Islet of Langerhans (tissue), 1 donor: ENCODE measurements at regions not wholly inside any gene's neighbourhood (a gene's known extent, or its start where the extent isn't known, plus 50 kb on each side); places are given as distances from the start of the nearest gene placed in this dataset.
"Not testable (repeated sequence)": the region's sequence is repeated elsewhere in the genome, so short reads cannot be mapped to it uniquely, and the experiment has no call there.

Source experiments
- FAIRE-seq: peaks from one replicate; lab custom pipeline; 2011; peaks lifted over from hg19 to GRCh38; lab: Jason Lieb, UNC

DNA sequence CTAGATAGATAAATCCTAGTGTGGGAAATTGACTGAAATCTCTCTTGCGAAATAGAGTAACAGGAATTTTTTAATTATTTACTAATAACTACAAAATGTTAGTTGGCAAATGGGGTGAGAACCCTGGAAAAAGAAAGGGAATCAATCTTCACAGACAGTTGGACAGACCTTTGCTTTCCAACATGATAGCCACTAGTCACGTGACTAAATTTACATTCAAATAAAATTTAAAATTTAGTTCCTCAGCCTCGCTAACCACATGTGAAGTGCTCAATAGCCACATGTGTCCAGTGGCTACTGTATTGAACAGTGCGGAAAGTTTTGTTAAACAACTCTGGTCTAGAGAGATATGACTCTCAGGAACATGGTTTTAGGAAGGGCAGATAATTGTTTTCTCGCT lies 289.9 kb upstream of the RASA1 start:
- FAIRE-seq, result no peak

DNA sequence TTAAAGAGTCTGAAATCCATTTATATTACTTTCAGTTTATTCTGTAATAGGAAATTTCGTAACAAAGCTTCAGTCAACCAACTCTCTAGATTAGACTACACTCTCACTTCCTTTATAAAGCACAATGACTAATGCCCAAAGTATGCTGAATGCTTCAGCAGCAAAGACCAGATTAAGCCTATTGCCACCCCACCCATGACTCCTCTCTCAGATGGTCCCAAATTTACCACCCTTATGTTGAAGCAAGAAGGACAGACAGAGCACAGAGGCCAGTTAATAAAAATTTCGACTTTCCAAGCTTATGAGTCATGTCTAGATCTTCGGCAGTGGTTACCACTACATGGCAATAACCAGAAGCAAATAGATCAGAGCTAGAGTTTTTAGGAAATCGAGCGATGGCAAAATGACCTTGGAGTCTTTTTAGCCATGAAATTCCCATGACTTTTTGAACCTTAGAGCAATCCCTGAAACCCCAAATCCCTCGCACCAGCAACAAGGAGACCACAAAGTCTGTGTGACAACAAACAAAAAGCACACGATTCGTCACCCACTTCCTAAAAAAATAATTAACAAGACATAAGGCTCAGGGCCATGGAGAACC lies 287.8 kb upstream of the RASA1 start:
- no peak for FAIRE-seq

DNA sequence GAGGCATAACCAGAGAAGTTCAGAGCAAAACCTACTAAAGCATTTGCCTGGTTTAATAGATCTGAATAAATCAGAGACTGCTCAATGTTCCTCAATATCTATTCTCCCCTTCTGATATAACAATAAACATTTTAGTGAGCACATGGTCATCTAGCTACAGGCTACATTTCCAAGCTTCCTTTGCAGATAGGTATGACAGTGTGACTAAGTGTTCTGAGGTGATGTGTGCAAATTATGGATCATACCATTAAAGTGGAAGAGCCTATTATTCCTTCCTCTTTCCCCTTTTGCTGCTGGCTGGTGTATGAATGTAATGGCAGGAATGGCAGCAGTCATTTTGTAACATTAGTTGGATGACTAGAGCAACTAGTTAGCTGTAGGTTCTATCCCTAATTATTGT lies 285.8 kb upstream of the RASA1 start:
- FAIRE-seq, result no peak

DNA sequence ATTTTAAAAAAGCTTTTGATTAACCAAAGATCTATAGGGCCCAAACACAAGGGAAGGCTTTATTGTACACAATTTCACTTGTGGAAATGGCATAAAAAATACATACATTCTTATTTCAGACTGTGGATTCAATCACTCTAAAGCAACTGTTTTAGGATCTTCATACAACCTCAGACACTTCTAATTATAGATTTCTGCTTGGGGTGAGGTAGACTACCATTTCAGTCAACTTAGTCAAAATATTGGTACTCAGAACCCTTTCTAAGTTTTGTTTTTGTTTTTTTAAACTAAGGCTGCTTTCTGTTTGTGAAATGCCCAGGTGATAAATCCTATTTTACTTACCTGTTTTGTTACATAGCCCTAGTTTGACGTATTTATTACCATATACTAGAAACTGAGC lies 284.5 kb upstream of the RASA1 start:
- FAIRE-seq, result no peak

DNA sequence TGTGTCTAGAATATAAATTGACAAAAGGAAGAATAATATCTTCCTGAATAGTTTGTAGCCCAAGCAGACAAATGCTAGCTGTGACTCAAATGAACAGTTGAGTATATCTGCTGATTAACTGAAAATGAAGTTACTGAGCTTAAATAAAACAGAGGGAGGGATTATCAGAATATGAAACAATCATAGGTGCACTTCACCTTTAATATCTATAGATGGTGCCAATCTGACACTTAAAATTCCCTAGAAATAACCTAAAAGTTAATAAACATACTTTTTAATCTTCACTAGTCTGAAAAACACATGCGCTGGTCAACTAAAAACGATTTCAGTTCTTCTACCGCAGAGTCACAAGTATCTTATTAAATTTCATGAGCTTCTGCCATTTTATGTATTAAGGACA lies 280.8 kb upstream of the RASA1 start:
- no peak for FAIRE-seq

DNA sequence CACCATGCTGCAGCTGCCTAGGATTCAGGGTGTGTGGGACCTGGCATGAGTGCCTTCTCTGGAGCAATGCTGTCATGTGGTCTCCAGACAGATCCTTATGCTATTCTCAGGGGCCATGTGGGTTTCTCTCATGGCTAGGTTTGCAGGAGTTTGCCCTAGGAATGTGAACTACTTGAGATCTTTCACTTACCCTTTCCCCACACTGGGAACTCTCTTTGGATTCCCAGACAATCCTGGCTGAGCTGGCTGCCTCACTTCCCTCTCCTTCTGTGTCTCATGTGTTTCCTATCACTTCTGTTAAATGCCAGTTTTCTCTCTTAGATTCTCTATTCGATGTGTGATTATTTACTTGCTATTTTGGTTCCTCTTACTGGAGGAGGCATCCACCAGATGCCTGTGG lies 270.2 kb upstream of the RASA1 start:
- FAIRE-seq, result no peak

DNA sequence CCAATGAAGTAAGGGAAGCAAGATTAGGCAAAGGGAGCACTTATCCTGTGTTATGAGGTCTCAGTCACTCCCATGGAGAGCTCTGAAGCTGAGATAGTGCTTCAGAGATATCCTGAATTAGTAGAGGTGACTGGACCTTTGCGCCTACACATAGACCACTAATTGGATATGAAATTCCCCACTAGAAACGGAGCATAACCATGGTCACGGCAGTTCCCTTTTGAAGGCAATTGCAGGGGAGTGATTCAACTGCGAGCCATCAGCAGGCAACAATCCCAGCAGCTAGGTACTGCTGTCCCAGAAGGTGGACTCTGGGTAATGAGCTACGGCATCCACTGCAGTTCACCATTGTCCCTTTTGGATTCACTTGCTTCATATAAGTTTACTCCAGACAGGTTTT lies 267.7 kb upstream of the RASA1 start:
- no peak for FAIRE-seq

DNA sequence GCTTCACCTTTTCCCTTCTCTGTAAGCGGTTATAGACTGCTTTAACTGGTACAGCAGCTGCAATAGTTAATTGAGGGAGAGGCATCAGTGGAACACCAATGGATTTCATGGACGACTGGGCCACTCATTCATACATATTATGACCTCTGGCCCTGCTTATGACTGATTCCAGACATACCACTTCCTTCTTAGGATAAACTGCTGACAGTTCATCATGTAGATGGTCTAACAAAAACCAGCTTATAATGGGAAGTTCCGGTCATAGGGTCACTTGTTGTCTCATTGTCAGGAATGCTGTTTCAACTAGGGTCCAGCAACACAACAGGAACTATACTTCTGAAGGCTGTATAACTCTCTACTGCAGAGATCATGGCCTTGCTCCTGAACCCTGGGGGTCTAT lies 265.2 kb upstream of the RASA1 start:
- no peak for FAIRE-seq

DNA sequence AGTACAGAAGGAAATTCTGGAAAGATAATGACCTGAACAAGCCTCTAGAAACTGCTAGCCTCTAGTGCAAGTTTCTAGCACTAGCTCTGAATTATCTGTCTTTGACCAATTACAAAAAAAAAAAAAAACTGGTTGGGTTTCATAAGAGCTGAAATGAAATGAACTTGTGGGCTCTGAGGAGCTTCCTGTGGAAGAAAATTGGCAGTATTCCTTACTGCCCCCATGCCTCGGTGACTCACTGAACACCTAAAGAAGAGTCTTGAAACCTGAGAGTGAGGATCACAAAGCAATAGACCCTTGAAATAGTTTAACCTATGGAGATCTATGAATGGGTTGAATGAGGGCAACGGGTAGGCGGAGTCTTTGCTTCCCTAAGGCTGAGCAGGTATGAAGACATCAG lies 263.6 kb upstream of the RASA1 start:
- FAIRE-seq, result no peak

DNA sequence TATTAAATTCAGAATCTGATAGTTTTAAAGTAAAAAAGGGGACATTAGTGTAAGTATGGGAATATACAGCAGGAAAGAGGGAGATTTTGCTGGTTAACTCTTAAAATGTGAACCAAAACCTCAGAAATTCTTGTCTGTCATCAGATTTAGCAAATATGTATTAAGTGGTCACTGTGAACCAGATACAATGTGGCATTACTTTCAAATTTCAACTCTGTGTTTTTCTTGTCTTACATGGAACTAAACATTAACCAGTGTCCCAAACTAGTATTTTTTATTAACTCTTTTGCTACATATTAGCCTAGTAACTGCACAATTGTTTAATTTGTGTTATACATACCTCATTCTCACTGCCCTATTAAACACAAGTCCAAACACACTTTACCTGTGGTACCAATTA lies 259.9 kb upstream of the RASA1 start:
- FAIRE-seq, result no peak

DNA sequence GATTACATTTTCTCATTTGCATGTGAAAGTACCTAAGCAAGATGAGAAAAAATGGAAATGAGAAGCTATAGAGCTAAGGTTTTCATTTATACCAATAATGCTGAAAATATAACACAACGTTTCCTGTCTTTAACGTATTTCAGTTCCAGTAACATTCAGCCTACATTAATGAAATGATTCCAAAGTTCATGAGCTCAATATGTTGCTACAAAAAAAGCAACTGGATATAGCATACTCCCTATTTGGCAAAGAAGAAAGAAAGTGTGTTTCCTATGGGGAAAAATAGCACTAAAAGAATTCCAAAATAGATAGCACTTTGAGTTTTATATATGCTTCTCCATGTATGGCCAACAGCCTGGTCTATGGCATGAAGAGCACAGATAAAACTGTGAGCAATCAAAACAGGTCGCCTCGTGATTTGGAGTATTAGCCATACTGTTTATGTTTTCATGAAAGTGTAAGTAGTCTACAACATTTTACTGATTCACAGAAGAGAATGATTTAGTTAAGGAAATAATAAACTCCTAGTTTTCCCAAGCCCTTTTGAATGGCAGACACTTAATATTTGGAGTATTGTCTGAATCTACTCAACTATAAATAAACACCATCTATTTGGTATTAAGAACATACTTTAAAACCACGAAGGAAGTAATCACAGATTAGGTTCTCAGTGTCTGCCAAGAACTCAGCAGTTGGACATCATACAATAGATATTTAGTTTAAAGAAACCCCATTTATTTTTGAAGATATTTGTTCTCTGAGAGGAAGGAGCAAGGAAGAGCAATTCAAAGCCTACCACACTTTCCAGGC lies 258.7 kb upstream of the RASA1 start:
- no peak for FAIRE-seq

DNA sequence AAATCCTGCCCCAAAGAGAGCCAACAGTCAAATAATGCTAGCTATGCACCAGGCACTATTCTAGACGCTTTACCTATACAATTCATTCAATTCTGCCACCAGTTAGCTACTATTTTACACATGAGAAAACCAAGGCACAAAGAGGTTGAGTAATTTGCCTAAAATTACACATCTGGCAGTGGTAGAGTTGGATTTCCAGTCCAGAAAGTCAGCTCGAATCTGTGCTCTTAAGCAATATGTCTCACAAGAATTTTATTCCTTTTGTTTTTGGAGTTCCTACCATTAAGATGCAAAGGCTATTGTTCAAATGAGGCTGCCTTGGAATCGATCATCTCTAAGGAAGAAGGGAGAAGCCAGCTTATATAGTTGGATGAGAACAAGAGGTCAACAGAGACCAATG lies 256.9 kb upstream of the RASA1 start:
- FAIRE-seq, result no peak

DNA sequence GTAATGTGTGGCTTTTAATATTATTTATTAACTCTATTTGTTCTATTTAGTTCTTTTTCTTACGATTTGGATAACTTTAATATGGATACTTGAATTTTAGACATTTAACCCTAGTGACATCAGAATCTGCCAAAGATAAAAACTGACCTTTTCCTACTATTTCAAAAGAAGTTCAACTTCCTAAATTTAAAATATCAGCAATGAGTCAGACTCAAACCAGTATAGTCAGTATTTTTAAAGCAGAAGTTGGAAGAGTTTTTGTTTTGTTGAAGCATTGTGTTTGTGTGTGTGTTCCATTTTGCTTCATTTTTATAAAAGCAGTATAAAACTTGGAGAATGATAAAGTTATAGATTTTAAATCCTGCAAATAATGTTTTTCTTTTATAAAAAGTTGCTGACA lies 251.8 kb upstream of the RASA1 start:
- no peak for FAIRE-seq

DNA sequence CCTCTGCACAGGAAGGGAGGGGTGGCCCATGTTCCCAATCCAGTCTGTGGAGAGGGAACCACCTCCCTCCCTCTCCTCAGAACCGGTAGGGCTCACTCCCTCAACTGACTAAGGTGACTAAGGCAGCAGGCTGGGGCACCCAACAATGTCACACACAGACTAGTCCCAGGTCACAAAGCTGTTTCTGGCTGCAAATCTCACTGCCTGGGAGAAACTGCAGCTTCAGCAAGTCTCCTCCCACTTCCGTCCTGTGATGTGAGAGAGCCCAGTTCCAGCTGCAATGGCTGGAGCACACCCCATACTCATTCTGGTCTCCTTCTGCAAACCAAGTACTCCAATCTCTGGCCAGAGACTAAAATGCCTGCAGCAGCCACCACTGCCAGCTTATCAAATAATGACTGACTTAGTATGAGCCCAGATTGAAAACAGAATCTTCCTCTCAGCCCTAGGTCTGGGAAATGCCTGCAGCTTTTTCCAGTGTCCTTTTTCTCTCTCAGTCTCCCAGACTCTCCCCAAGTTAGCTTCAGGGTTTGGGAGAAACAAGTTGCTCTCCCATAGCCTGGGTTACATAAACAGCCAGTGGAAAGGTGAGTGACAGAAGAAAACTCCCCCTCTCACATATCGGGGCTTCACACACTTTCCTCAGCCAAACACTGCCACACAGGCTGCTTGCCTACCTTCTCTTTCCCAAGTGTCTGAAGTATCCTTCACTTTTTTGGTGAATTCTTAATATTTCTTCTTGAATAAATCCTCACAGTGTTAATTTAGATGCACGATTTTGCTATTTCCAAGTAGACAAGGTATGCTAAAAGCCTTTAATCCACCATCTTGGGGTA lies 247.4 kb upstream of the RASA1 start:
- FAIRE-seq, result no peak

DNA sequence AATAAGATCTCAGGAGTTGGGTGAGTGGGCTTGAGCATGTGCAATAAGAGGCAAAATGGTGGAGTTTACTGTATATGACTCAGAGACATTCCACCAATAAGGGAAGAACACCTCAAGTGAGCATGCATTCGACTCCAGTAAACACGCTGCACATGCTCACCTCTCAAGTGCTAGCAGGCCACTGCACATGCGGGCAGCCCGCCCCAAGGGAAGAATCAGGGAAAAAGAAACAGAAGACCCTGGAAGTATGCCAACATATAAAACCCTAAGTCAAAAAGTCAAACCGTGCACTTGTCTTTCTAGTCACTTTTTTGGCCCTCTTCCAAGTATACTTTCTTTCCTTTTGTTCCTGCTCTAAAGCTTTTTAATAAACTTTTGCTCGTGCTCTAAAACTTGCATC lies 245.3 kb upstream of the RASA1 start:
- FAIRE-seq, result no peak

DNA sequence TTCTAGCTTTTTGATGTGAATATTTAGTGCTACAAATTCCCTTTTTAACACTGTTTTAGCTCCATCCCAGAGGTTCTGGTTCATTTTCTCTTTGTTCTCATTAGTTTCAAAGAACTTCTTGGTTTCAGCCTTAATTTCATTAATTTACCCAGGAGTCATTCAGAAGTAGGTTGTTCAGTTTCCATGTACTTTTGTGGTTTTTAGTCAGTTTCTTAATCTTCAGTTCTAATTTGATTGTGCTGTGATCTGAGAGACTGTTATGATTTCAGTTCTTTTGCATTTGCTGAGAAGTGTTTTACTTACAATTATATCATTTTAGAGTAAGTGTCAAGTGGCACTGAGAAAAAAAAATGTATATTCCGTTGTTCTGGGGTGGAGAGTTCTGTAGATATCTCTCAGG lies 240.1 kb upstream of the RASA1 start:
- FAIRE-seq, result no peak

DNA sequence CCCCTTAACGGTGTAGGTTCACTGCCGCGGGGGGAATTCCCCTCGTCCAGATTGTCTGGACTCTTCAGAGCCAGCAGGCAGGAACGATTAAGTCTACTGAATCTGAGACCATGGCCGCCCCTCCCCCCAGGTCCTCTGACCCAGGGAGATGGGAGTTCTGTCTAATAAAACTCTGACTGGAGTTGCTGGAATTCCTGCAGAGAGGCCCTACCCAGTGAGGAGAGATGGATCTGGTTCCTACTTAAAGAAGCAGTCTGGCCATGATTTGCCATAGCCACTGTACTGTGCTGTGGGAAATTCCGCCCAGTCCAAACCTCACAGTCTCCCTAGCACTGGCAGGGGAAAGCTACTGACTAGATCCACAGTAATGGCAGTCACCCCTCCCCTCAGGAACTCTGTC lies 237.7 kb upstream of the RASA1 start:
- no peak for FAIRE-seq

DNA sequence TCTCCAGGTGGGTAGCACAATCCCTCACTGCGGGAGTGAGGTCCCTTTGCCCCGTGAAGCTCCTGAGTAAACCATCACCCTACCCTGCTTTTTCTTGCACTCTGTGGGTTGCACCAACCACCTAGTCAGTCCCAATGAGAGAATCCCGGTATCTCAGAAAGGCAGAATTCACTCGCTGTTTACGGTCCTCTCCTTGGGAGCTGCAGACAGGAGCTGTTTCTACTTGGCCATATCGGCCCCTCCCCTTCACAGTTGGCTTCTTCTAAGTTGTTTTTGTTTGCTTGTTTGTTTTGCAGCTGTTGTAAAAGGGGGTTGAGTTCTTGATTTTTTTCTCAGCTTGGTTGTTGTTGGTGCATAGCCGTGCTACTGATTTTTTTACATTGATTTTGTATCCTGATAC lies 237.0 kb upstream of the RASA1 start:
- FAIRE-seq, result no peak

DNA sequence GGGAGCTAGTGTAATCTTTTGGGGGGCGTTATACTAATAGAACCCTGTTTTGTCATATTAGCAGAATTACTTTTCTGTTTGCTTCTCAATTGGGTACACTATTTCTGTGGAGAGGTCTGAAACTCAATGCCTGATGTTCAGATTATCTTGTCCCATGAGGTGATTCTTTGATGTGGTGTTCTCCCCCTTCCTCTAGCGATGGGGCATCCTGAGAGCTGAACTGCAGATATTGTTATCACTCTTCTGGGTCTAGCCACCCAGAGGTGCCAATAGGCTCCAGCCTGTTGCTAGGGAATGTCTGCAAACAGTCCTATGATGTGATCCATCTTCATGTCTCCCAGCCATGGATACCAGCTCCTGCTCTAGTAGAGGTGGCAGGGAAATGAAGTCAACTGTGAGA lies 233.1 kb upstream of the RASA1 start:
- no peak for FAIRE-seq

DNA sequence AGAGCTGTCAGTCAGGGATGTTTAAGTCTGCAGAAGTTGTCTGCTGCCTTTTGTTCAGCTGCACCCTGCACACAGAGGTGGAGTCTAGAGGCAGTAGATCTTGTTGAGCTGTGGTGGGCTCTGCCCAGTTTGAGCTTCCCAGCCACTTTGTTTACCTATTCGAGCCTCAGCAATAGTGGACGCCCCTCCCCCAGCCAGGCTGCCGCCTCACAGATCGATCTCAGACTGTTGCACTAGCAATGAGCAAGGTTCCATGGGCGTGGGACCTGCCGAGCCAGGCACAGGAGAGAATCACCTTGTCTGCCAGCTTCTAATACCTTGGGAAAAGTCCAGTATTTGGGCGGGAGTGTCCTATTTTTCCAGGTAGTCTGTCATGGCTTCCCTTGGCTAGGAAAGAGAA lies 225.1 kb upstream of the RASA1 start:
- no peak for FAIRE-seq

DNA sequence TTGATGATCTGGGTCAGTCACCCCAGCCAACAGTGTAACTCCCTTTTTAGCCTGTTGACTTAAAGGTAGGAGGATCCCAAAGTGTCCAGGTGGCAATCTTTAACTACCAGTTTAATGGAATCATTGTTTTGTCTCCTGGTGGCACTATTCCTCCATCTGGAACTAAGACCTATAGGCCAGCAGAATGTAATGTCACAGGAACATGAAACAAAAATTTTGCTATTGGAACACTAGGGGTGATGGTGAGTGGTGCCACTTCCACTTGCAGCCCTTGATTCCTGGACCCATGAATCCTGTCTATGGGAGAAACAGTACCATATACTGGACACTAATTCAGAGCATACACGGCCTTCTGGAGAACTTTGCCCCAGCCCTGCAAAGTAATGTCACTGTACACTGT lies 219.5 kb upstream of the RASA1 start:
- no peak for FAIRE-seq

DNA sequence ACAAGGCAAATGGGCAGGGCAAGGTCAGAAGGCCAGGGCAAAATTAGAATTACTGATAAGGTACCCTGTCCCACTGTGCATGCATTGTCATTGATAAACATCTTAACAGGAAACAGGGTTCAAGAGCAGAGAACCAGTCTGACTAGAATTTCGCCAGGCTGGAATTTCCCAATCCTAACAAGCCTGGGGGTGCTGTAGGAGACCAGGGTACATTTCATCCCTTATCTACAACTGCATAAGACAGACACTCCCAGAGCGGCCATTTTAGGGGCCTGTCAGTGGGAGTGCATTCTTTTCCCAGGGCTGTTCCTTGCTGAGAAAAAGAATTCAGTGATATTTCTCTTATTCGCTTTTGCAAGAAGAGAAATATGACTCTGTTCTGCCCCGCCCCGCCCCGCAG lies 218.7 kb upstream of the RASA1 start:
- FAIRE-seq, result not testable (repeated sequence)

DNA sequence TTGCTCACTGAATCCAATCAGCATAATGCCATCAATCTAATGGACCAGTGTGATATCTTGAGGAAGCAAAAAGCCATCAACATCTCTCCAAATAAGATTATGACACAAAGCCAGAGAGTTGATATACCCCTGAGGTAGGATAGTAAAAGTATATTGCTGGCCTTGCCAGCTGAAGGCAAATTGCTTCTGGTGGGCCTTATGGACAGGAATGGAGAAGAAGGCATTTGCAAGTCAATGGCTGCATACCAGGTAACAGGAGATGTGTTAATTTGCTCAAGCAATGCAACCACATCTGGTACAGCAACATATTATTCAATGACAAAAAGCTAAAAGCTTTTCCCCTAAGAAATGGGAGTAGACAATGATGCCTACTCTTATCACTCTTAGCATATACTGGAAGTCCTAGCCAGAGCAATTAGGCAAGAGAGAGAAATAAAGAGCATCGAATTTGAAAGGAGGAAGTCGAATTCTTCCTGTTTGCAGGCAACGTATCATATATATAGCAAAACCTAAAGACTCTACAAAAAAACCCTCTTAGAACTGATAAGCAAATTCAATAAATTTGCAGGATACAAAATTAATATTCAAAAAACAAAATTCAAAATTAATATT lies 216.1 kb upstream of the RASA1 start:
- FAIRE-seq, result no peak
